ENCODE measurements at regions not wholly inside any gene's neighbourhood (a gene's known extent, or its start where the extent isn't known, plus 50 kb on each side); places are given as distances from the start of the nearest gene placed in this dataset.

GRCh38 chr1:215023155-215023832 is 59.2 kb upstream of the KCNK2 start:
- no peak for TF ChIP-seq CTCF (IDR thresholded peaks at IDR 0.05)
- no peak for TF ChIP-seq EP300 (IDR thresholded peaks at IDR 0.05)
